ENCODE measurements at regions not wholly inside any gene's neighbourhood (a gene's known extent, or its start where the extent isn't known, plus 50 kb on each side); places are given as distances from the start of the nearest gene placed in this dataset.

DNA sequence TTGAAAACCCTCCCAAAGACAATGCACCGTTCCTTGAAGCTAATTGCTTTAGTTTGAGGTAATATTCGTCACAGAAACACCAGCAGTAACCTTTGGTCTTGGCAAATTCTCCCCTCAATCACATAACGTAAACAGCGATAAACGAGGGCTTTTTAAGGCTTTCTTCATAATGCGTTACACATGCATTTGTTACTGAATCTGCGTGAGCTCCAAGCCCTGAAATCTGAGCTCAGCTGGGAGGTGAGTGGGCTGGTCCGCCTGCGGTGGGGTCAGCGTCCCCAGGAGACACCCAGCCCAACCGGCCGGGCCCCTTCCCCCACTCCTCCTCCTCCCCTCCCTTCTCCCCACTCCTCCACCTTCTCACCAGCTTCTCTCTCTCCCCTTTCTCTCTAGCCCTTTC lies 91.1 kb downstream of the BARX1 start:
- no peaks in the 10 kb centered on the region for H3K79me2 ChIP-seq (ENCODE audit: low read length)
- no peak for TF ChIP-seq EZH2phosphoT487 (IDR thresholded peaks at IDR 0.05; ENCODE audit: low read depth)
- H3K27ac ChIP-seq (ENCODE audit: low read length), result no peak overlapping the region
- H3K4me1 ChIP-seq (ENCODE audit: low read length), result no peaks in the 10 kb centered on the region
- no peaks in the 10 kb centered on the region for H3K27me3 ChIP-seq (ENCODE audit: low read depth, low read length)
- H3K4me3 ChIP-seq (ENCODE audit: low read length), result no peak overlapping the region
- H2AFZ ChIP-seq (ENCODE audit: low read depth, low read length), result no peak overlapping the region
- no peaks in the 10 kb centered on the region for H4K20me1 ChIP-seq (ENCODE audit: insufficient read depth, low read length)
- no peaks in the 10 kb centered on the region for H3K36me3 ChIP-seq (replicated peaks; ENCODE audit: low read depth, low read length)
- no peak overlapping the region for H3K4me2 ChIP-seq (ENCODE audit: low read length)
- no peaks in the 10 kb centered on the region for H3K9me3 ChIP-seq (ENCODE audit: insufficient read depth, low read length)
- no peak overlapping the region for H3K9ac ChIP-seq (ENCODE audit: low read length)

DNA sequence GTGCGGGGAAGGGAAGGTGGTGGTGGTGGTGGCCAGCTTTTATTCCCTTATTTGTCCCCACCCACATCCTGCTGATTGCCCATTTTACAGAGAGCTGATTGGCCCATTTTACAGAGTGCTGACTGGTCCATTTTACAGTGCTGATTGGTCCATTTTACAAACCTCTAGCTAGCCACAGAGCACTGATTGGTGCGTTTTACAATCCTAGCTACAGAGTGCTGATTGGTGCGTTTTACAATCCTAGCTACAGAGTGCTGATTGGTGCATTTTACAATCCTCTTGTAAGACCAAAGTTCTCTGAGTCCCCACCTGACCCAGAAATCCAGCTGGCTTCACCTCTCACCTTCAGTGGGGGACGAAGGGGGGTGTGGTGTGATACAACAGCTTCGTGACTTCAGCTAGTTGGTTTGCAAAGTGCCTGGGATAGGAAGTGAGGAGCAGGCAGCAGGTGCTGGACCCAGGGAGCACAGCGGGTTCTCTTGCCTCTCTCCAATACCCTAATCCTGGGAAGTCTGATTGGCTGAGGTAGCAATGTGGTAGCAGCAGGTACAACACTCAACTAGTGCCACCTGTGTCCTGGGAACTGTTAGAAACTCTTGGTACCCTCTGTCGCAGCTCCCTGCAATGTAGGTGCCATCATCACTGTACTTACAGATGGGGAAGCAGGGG lies 92.1 kb downstream of the BARX1 start:
- Histone ChIP-seq H3K9ac (ENCODE audit: low read length) (no peak overlapping the region), H3K4me3 (ENCODE audit: low read length) (no peak overlapping the region), H3K4me1 (ENCODE audit: low read length) (no peaks in the 10 kb centered on the region), H3K79me2 (ENCODE audit: low read length) (no peaks in the 10 kb centered on the region), H4K20me1 (ENCODE audit: insufficient read depth, low read length) (no peaks in the 10 kb centered on the region), H3K36me3 (replicated peaks; ENCODE audit: low read depth, low read length) (no peaks in the 10 kb centered on the region), H3K27ac (ENCODE audit: low read length) (no peak overlapping the region), H2AFZ (ENCODE audit: low read depth, low read length) (no peak overlapping the region), H3K4me2 (ENCODE audit: low read length) (no peak overlapping the region), H3K9me3 (ENCODE audit: insufficient read depth, low read length) (no peaks in the 10 kb centered on the region), H3K27me3 (ENCODE audit: low read depth, low read length) (no peaks in the 10 kb centered on the region)
- no peak for TF ChIP-seq EZH2phosphoT487 (IDR thresholded peaks at IDR 0.05; ENCODE audit: low read depth)
- TF ChIP-seq, protein P1, sequence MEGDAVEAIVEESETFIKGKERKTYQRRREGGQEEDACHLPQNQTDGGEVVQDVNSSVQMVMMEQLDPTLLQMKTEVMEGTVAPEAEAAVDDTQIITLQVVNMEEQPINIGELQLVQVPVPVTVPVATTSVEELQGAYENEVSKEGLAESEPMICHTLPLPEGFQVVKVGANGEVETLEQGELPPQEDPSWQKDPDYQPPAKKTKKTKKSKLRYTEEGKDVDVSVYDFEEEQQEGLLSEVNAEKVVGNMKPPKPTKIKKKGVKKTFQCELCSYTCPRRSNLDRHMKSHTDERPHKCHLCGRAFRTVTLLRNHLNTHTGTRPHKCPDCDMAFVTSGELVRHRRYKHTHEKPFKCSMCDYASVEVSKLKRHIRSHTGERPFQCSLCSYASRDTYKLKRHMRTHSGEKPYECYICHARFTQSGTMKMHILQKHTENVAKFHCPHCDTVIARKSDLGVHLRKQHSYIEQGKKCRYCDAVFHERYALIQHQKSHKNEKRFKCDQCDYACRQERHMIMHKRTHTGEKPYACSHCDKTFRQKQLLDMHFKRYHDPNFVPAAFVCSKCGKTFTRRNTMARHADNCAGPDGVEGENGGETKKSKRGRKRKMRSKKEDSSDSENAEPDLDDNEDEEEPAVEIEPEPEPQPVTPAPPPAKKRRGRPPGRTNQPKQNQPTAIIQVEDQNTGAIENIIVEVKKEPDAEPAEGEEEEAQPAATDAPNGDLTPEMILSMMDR (IDR thresholded peaks at IDR 0.05; ENCODE audit: low read depth, low read length), result no peak

DNA sequence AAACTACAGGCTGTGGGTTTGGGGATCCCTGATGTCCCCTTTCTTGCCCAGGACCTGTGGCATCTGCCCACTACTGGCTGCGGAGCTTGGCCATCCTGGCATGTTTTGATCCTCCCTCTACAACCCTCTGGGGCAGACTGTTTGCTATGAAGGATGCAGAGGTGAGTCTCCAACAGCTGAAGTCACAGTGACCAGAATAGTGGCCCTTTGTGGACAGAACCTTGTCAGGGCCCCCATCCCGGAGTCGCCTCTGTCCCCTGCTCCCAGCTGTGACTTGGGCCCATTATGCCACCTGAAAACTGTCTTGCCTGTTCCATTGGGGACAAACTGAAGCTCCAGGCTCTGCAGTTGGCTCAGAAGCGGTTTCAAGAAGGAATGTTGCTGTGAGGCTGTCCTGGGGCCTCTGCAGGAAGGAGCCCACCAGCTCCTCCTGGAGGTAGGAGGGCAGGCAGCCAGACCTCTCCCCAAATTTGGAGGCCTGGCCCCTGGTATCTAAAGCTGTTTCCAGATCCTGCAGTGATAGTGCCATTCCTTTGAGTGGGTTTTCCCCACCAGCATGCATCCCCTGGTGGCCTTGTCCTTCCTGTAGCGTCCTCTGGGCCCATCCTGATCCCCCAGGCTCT lies 93.3 kb downstream of the BARX1 start:
- H3K4me1 ChIP-seq (ENCODE audit: low read length), result no peaks in the 10 kb centered on the region
- H3K27ac ChIP-seq (ENCODE audit: low read length), result no peak overlapping the region
- H3K4me3 ChIP-seq (ENCODE audit: low read length), result no peak overlapping the region
- TF ChIP-seq EZH2phosphoT487 (IDR thresholded peaks at IDR 0.05; ENCODE audit: low read depth), result no peak
- TF ChIP-seq, protein P1 (IDR thresholded peaks at IDR 0.05; ENCODE audit: low read depth, low read length), result no peak
- no peaks in the 10 kb centered on the region for H3K27me3 ChIP-seq (ENCODE audit: low read depth, low read length)
- no peaks in the 10 kb centered on the region for H3K9me3 ChIP-seq (ENCODE audit: insufficient read depth, low read length)
- H4K20me1 ChIP-seq (ENCODE audit: insufficient read depth, low read length), result no peaks in the 10 kb centered on the region
- H3K9ac ChIP-seq (ENCODE audit: low read length), result no peak overlapping the region
- H2AFZ ChIP-seq (ENCODE audit: low read depth, low read length), result no peak overlapping the region
- no peaks in the 10 kb centered on the region for H3K79me2 ChIP-seq (ENCODE audit: low read length)
- H3K36me3 ChIP-seq (replicated peaks; ENCODE audit: low read depth, low read length), result no peaks in the 10 kb centered on the region
- H3K4me2 ChIP-seq (ENCODE audit: low read length), result no peak overlapping the region

DNA sequence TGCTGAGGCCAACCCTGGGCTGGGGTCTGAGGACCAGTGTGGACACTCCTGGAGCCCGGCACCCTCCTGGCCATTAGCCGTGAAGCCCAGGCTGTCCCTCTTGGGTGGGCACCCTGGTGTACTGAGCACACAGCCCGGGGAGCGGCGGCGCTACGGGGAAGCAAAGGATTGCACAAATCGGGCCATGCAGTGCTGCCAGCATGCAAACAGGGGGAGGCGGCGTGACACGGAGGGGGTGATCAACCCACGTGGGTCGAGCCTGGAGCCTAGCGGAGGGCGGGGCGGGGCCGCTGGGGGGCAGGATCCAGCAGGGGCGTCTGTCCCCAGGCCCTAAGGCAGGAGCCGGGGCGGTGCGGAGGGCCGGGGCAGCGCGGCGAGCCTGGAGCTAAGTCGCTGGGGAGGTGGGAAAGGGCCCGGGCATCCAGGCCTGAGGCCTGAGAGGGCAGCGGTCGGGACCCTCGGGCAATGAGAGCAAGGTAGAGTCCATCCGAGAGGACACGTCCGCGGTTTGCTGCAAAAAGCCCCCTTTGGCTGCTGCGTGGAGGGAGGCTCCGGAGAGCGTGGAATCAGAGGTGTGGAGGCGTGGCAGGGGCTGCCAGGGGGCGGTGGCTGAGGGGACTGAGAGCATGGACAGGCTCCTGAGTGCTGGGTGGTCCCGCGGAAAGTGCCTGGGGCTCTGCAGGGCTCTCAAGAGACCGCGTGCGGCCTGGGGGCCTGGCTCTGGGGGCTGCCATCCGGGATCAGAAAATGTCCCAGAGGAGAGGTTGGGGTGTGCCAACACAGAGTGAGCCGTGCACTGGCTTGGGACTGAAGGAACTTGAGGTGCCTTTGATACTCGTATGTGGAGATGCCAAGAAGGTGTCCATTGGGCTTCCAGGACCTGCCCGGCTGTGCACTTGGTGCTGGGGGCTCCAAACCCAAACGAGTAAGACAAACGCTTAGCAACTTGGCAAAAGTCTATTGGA lies 94.2 kb downstream of the BARX1 start:
- no peak overlapping the region for H3K4me2 ChIP-seq (ENCODE audit: low read length)
- TF ChIP-seq, protein P1 (IDR thresholded peaks at IDR 0.05; ENCODE audit: low read depth, low read length), result no peak
- no peak for TF ChIP-seq EZH2phosphoT487 (IDR thresholded peaks at IDR 0.05; ENCODE audit: low read depth)
- no peak overlapping the region for H3K9ac ChIP-seq (ENCODE audit: low read length)
- no peaks in the 10 kb centered on the region for H3K9me3 ChIP-seq (ENCODE audit: insufficient read depth, low read length)
- H3K27ac ChIP-seq (ENCODE audit: low read length), result no peak overlapping the region
- peaks cover 3% of the 10 kb centered on the region for H3K4me1 ChIP-seq (ENCODE audit: low read length)
- no peaks in the 10 kb centered on the region for H3K27me3 ChIP-seq (ENCODE audit: low read depth, low read length)
- H3K36me3 ChIP-seq (replicated peaks; ENCODE audit: low read depth, low read length), result no peaks in the 10 kb centered on the region
- no peak overlapping the region for H3K4me3 ChIP-seq (ENCODE audit: low read length)
- no peaks in the 10 kb centered on the region for H4K20me1 ChIP-seq (ENCODE audit: insufficient read depth, low read length)
- H3K79me2 ChIP-seq (ENCODE audit: low read length), result no peaks in the 10 kb centered on the region
- H2AFZ ChIP-seq (ENCODE audit: low read depth, low read length), result no peak overlapping the region
